HG02852 (cell line): ENCODE measurements at regions not wholly inside any gene's neighbourhood (a gene's known extent, or its start where the extent isn't known, plus 50 kb on each side); places are given as distances from the start of the nearest gene placed in this dataset.

Source experiments
- ATAC-seq: cut with Tn5 transposase; IDR thresholded peaks from one replicate; pipeline ENCODE4 v1.9.1; 2021; ENCODE audit warnings: mild to moderate bottlenecking, moderate library complexity; ENCODE audit not compliant: unreplicated experiment

DNA sequence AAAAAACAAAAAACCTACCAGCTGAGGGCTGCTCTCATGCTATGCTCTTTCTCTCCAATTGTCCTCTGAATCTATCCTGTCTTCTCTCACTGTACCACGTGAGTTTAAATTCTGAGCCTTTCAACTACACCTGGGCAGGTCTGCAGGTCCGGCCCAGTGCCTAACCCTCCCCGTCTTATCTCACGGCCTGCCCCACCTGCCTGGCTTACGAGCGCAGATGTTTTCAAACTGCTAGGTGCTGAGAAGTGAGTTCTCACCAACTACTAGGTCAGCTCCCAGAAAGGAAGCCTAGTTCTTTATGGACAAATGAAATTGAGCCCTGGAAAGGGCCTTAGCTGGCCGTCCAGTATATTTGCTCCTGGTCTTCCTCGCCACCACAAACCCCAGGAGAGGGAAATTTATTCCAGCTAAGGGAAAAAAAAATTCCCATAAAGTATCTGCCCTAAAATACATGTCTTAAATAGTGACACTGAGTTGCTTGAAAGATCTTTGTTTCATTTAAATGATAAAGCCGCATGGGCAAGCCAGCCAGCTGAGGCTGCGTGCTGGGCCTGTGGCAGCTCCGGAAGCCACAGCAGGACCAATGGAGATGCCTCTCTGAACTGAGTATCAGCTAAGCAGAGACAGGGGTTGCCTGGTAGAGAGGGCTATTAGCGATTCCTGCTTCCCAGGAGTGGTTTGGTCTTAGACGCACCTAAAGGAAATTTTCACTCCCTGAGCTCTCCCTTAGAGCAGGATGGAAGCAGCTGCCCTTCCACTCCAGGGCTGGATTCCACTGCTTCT lies 92.5 kb upstream of the NCK2 start:
- no peak for ATAC-seq

DNA sequence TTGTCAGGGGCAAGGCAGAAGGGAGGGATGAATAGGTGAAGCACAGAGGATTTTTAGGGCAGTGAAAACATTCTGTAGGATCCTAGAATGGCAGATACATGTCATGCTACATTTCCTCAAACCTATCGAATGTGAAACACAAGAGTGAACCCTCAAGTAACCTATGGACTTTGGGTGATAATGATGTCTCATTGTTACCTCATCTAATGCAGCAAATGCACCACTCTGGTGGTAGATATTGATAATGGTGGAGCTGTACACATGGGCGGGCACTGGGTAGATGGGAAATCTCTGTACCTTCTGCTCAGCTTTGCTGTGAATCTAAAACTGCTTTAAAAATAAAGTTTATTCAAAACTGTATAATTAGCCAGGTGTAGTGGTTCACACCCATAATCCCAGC lies 95.2 kb upstream of the NCK2 start:
- no peak for ATAC-seq

DNA sequence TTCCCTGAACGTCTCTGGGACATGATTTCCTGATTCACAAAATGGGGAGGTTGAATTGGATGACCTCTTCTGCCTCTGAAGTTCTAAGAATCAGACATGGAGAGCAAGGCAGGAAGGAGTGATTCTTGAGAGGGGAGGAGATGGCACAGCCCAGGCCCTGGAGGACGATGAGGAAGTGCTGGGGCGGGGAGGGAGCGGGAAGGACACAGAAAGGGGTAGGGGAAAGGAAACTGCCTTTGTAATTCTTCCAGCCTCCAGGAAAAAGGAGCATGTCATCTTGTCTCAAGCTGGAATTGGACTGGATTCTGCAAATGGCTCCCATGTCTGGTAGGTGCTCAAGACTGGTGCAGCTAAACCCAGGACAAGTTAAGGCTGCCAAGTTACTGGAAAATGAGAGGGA lies 97.0 kb upstream of the NCK2 start:
- no peak for ATAC-seq

DNA sequence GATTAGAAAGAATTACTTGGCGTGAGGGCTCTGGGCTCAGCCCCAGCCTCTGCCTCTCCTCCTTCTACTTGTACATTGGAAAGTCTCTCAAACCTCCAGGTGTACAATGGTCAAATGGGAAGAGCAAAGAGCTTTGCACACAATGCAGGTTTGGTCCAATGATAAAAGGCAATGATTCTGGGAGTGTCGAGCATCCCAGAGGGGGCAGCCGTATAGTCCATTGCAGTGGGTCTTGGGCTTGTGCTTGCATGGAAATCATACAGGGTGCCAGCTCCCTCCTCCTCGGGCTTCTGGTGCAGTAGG lies 98.0 kb upstream of the NCK2 start:
- no peak for ATAC-seq

DNA sequence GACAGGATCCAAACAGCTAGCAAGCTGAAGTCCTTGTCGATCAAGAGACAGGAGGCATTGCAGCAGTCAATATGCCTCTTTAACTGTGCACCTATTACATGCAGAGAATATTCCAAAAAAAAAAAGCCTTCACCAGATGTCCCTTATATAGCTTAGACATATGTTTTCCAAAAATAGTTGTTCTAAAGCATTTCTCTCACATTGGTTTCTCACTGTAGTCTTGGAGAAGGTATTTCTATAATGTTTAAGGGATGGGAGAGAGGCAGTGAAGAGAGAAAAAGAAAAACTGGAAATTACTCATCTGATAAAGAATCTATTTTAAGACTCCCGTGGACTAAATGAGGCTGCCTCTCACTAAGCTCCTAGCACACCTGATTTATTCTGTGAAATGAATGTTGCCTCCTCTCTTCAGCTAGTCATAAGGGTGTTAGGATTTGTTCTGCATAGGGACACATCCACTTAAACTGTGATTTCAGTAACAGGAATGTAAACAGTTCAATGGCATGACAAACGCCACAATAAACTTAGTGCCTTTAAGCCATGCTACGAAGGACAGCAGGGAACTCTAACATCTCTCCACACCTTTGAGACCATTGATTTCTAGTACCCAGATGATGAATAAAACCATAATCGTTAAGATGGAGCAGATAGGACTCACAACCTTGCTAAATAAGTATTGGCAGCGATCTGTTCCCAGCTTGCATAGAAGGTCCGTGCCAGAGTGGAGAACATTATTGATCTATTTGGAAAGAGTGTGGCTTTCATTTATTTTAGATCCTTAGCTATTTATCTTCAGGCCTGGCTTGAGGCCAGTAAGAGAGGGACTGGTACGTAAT lies 98.6 kb upstream of the NCK2 start:
- no peak for ATAC-seq

DNA sequence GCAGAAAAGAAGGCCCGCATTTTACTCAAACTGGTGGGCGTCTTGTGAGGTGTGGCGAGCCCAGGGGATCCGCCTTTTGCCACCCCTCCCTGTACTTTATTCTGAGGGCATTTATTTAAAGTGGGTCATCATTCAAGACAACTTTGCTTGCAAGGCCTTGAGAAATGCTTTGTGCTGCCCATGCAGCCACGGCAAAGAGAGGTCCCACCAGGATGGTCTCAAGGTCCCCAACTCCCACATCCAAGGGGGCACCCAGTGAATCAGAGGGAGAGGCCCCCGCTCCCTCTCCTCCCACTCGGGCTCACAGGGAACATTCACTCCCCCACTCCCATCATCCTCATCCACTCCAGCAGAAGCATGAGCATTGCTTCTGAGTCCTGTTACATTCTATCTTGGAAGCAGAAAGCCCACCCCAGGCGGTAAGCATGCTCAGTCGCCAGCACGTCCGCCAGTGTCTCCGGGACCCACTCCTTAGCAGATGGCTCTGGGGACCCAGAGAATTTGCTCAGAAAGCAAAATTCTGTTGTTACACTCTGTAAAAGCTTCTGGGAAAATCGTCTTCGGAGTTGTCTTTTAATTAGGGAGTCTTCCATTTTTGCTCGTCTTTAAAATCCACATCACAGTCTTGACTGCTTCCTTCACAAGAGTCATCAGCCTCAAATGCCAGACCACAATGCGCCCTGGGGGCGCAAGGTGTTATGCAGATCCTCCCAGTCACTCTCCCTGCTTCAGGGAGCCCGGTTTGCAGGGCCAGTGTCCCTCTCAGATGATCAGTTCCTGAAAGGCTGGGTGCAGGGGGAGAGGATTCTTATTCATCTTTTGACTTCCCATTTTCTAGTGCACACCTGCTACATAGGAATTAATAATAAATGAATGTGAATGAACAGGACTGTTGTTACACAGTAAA lies 99.4 kb upstream of the NCK2 start:
- no peak for ATAC-seq

DNA sequence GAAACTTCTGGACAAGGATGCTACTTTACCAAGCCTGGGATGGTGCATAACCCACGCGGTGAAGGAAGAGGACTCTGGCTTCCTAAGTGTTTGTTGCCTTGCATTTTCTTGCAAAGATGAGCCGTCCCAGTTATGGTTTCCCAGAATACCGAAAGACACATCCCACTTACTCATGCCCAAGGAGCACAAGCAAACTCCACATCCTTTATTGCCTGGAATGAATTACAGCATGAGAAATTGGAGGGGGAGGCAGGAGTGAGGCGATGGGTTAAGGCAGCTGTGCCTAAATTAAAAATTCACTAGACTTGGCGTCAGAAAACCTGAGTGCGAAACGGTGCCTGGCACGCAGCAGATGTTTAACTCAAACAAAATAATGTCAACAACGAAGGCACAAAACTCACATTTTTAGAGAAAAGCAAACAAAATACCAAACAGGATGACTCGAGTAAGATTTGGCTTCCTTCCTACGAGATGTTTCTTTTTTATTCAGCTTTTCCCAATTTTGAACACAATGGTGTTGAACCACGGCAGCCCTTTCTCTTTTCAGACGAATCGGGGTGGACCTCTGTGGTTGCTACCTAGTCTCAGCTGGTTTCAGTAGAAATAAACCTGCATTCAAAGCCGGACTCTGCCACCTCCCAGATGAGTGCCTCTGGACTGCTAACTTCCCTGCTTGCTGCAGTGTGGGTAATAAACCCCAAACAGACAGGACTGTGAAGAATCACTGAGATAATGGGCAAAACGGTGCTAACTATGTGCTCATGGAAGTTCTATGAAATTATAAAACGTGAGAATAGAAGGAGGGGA lies 100.3 kb upstream of the NCK2 start:
- ATAC-seq = no peak

DNA sequence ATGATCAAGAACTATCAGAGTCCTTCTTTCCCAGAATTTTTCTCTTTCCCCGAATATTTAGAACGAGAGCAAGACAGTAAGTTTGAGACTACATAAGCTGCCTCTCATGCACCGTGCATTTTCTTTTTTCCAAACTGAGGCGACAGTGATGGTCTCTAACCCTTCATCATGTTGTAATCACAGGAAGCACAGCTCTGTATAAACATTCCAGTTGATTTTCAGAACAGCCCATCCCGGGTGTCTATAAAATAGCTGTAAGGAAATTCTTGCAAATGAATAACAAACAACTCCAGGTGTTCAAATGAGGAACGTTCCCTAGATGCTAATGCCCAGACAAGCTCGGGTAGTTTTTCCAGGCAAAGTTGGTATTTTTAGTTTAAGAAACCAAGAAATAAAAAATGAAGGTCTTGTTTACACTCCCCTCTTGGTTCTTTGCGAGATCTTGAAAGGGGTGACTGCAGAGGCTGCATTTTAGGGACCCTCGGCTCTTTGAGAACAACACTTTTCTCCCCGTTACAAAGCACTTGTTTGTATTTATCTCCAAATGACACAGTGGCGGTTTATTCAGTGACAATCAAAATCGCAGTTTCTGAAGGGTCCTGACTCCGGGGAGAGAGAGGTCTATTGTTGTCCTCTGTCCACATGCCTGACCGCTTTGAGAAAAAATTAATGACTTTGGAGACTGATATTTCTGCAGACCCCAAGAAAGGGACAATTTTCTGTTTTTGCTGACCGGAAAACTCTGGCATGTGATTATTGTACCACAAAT lies 101.1 kb upstream of the NCK2 start:
- no peak for ATAC-seq

DNA sequence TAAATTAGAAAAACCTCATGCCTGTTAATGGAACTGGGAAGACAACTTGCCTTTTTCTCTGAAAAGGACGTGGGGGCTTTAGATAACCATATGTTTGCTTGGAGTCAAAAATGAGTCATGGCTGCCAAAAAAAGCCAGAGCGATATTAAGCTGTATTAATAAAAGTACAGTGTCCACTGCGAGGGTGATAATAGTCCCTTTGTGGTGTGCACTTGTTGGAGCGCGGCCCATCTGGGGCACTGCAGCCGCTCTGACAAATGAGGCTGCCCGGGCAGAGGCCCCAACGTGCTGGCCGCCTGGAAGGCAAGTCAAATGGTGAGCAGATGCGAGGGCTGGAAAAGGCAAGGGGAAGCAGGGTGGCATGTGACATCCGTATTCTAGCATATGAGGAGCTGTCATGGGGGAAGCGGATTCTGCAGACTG lies 103.3 kb upstream of the NCK2 start:
- no peak for ATAC-seq

DNA sequence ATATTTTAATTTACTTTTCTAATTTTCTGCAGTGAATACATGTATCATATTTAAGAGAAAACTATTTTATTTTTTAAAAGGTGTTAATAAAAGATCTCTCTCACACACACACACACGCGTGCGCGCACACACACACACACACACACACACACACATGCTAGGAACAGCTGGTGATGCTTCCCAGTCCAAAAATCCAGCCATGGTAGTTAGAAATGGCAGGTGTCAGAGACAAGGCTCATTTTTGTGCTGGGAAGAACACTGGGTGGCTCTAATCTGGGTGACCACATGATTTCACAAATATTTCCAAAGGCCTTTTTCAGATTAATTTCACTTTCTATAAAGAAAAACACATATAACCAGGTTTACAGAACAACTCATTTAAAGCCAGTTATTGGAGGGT lies 104.5 kb upstream of the NCK2 start:
- ATAC-seq = no peak

DNA sequence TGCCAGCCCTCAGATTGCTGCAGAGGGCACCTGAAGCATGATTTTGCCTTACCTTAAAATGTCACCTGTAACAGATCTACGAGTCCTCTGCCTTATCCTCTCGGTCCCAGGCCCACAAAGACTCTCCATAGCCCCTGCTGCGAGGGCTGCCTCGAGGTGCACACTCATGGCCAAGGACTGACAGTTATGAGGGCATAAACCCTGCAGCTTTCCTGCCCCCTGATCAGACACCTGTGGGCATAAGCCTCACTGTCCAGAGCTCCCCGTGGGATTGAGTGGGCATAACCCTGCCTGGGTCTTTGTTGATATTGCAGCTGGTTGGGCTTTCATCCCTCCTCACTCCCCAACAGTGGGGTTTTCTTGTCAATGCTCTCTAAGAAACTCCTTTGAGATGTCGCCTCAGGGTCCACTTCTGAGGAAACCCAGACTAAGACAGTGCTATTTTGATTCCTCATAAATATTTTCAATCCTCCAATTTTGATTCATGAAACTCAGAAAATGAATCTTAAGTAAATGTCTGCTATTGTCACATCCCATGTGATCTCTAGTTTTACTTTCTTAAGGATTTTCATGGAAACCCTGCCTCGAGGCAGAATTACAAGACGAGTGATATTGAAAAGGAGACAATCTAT lies 108.5 kb upstream of the NCK2 start:
- ATAC-seq = no peak

DNA sequence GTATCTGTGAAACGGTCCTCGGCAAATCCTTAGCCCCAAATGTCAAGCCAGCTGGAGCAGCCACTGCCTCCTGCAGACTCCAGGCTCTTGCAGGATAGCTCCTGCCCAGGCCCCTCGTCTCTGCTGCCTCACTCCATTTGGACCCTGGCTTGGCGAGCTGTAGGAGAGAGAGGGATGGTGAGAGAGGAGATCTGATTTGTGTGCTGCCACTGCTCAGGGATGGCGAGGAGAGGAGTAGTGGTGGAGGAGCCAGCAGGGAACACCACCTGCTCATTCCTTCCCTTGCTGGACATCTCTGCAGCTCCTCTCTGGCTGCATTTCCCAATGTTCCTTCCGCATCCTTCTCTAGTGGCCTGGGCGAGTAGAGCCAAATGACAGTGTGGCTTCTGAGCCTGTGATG lies 109.1 kb upstream of the NCK2 start:
- no peak for ATAC-seq

DNA sequence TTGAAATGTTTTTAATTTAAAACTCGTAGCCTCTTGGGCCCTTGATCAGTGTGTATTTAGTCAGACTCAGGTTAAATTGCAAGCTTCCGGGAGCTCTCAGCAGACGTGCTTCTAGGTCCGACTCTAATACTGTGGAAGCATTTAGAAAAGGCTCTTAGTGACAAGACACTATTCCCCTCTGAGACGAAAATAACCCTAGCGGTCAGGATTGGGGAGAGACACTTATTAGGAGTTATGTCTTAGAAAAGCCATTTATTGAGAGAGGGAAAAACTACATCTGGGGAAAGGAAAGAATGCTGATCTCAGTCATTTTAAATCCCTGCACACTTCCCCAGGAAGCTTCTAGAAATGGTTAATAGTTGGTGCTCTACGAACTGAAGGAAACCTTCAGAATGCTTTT lies 110.5 kb upstream of the NCK2 start:
- ATAC-seq = no peak

DNA sequence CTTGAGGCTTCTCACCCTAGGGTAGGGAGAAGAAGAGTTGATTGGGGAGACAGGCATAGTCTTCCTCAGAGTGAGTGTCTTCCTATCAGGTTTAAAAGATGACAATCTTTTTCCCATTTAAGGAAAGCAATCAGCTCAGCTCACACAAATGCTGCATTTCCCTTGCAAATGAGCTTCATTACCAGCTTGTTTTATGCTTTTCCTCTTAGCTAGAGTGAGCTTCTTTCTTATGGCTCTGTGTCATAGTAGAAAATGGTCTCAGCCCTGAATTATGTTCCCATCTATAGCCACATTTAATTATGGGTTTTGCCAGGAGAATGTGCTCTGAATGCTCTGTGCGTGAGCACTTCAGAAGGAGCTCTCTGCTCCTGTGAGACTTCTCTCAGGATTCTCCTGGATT lies 112.8 kb upstream of the NCK2 start:
- no peak for ATAC-seq

DNA sequence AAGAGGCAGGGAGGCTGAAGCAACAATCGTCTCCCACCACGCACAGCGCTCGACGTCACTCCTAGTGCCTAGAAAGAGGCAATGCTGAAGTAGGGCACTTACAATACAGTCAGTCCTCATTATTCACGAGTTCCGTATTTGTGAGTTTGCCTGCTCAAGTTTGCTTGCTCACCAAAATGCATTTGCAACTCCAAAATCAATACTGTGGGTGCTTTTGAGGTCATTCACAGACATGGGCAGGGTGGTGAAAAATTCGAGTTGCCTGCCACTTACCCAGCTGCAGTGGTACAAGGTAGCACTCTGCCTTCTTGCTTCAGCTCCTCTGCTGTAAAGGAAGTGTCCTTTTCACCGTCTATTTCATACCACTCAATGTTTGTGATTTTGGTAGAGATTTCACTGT lies 113.7 kb upstream of the NCK2 start:
- no peak for ATAC-seq

DNA sequence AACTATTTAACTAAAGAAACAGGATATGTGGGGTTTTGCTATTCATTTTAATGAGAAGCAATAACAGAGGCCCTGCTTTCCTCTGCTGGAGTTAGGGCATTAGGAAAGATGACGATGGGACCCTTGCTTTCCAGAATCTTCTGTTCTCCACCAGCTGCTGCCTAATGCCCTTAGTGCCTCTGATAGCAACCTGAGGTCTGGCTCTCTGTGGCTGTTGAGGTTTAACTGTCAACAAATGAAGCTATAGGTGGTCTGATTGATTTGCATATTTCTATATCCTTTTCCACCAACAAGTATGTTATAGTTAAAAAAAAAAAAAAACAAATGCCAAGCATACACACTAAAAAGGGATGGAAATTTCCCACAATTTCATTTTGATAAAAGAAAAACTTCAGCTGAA lies 115.1 kb upstream of the NCK2 start:
- ATAC-seq = no peak

DNA sequence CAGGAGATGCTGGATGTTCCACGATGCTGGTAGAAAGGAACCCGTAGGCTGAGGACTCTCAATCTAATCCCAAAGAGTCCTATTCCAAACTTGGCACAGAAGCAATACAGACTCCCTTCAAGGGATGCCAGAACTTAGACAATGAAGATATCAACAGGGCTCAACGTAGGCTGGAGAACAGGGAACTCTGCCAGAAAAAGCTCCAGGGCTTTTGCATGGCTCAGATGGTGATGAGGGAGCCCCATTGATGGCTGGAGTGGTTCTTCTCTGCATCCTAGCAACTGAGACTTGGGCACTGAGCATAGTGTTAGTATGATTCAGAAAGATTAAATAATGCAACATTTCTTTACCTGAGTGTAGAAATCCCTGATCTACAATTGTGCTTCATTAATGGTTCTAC lies 117.2 kb upstream of the NCK2 start:
- no peak for ATAC-seq

DNA sequence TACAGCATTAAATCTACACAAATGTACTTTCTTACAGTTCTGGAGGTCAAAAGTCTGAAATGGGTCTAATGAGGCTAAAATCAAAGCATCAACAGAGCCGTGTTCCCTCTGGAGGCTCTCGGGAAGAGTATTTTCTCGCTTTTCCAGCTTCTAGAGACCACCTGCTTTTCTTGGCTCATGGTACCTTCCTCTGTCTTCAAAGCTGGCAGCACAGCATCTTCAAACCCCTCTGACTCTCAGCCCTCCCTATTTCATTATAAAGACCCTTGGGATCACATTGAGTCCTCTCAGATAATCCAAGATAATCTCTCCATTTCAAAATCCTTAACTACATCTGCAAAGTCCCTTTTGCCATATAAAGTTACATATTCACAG lies 117.8 kb upstream of the NCK2 start:
- ATAC-seq = no peak

DNA sequence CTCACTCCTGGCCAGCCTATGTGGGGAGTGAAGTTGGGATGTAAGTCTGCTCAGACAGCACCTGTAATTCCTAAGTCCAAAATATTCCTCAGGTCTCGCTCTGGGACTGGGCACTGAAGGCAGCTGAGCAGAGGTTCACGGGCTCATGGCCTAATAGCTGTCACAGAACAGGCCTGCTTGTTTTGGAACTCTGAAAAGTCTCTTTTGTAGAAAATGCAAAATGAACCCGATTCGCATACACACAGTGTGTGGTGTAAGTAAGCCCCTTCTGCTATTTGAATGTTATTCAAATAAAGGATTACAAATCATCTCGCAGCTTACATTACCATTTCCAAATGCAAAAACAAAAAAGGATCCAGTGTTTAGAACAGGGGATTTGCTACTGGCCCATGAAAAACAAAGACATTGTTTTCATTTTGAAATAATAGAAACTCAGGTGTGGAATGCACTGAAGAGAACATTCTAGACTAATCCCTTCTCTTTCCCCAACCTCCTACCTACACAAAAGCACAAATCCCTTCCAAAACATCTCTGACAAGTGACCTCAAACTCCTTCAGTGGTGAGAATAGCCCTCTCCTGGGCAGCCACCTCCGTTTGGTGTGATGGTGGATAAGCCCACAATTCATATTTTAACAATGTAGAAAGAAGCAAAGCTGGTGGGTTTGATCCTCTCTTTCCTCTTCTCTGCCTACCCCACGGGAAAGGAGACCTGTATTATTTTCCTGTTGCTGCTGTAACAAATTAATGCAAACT lies 118.3 kb upstream of the NCK2 start:
- no peak for ATAC-seq
